ENCODE measurements at regions not wholly inside any gene's neighbourhood (a gene's known extent, or its start where the extent isn't known, plus 50 kb on each side); places are given as distances from the start of the nearest gene placed in this dataset.
"Not testable (repeated sequence)": the region's sequence is repeated elsewhere in the genome, so short reads cannot be mapped to it uniquely, and the experiment has no call there.

DNA sequence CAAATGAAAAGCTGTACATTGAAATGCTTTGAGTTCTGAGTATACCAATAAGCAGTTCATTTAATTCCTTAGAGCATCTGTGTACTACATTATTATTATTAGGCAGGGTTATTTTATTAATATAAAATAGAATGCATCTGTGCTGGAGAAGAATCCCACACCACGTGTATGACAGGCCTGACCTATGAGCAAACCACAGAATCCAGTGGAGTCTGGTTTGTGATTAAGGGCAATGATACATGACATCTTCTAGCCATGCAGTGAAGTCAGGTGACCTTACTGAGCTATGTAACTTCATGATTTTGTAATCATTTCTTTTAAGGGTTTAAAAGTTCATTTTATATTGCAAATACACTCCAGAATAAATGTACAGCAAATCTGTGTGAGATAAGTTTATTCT is 1165.0 kb upstream of the TENM3 start:
- Histone ChIP-seq H3K27me3 (ENCODE audit: control insufficient read depth, insufficient read depth) (no peaks in the 10 kb centered on the region), H3K9me3 (ENCODE audit: control insufficient read depth, low read length) (no peaks in the 10 kb centered on the region), H3K27ac (ENCODE audit: low read length) (no peak overlapping the region), H3K4me1 (ENCODE audit: control insufficient read depth, insufficient read depth, low read length) (no peaks in the 10 kb centered on the region), H3K4me3 (ENCODE audit: low read length) (no peak overlapping the region)
- 36% methylated on average over 1 of the region's 1 CpG for WGBS
- intact Hi-C loops (cut with DNase I): no loop called here
- ATAC-seq (no peak), DNase-seq (no peak)

DNA sequence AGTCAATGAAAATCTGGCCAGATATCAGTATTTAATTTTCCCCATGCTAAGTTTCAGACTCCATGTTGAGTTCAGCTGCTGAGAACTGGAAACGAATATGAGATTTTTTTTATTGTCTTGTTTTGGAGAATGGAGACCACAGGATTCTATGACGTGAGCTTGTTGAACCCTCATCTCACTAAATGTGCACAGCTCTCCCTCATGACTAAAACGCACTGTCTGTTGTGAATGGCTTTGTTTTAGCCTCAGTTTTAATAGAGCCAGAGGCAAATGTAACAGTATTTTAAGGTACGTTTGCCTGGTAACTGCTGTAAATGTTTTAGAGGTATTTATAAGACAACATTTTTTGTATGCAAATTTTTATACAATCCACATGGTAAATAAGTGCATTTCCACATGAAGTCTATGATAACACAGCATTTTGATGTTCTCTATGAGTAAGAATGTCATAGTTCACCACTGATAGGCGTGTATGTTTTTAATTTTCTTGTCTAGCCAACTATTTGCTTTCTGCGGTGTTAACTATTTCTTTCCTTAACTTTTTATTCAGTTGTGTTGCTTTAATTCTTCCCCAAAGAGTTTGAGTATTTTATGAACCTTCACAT is 1159.3 kb upstream of the TENM3 start:
- Histone ChIP-seq H3K27me3 (ENCODE audit: control insufficient read depth, insufficient read depth) (no peaks in the 10 kb centered on the region), H3K4me3 (ENCODE audit: low read length) (no peak overlapping the region), H3K4me1 (ENCODE audit: control insufficient read depth, insufficient read depth, low read length) (no peaks in the 10 kb centered on the region), H3K27ac (ENCODE audit: low read length) (no peak overlapping the region), H3K9me3 (ENCODE audit: control insufficient read depth, low read length) (no peaks in the 10 kb centered on the region)
- no peak for ATAC-seq
- intact Hi-C loops (cut with DNase I): no loop called here
- WGBS: 54% methylated on average over 6 of the region's 6 CpGs
- no peak for DNase-seq

DNA sequence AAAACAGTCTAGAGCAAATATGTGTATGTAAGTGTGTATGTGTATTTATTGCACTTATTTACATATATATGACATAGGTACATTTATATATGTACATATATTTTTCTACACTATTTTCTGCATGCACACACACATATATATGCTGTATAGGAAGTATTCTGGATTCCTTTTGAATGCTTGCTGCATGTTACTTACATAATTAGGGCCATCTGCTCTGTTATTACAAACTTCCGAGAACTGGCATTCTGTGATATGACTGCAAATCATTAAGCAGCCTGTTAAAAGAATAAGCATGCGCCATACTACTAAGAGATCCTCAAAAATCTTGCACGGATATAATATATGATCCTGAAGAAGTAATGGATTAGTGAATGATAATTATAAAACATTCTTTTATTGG is 1157.6 kb upstream of the TENM3 start:
- Histone ChIP-seq H3K4me3 (ENCODE audit: low read length) (no peak overlapping the region), H3K9me3 (ENCODE audit: control insufficient read depth, low read length) (no peaks in the 10 kb centered on the region), H3K4me1 (ENCODE audit: control insufficient read depth, insufficient read depth, low read length) (no peaks in the 10 kb centered on the region), H3K27me3 (ENCODE audit: control insufficient read depth, insufficient read depth) (no peaks in the 10 kb centered on the region), H3K27ac (ENCODE audit: low read length) (no peak overlapping the region)
- ATAC-seq: no peak
- intact Hi-C loops (cut with DNase I): no loop called here
- WGBS: 75% methylated on average over 3 of the region's 3 CpGs
- no peak for DNase-seq

DNA sequence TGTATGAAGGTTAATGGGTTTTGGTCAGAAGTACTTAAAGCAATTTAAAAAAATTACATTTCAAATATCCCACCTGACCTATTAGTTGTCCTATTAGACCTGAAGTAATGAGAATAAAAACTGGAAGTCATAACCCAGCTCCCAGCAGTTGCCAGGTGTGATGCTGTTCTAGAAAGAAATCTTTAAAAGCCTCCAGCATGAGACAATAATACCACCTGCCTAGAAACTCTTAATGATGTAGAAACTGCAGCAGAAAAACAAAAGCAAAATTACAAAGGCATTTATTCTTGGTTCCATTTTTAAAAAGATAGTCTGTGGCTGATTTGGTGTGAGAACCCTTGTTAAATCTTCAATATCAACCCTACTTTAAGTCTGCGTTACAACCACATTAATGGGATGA is 1137.7 kb upstream of the TENM3 start:
- intact Hi-C loops (cut with DNase I): no loop called here
- no peaks in the 10 kb centered on the region for H3K27me3 ChIP-seq (ENCODE audit: control insufficient read depth, insufficient read depth)
- H3K4me1 ChIP-seq (ENCODE audit: control insufficient read depth, insufficient read depth, low read length): no peaks in the 10 kb centered on the region
- no peaks in the 10 kb centered on the region for H3K9me3 ChIP-seq (ENCODE audit: control insufficient read depth, low read length)
- no peak overlapping the region for H3K27ac ChIP-seq (ENCODE audit: low read length)
- H3K4me3 ChIP-seq (ENCODE audit: low read length): no peak overlapping the region
- 93% methylated on average over 1 of the region's 1 CpG for WGBS
- ATAC-seq (no peak), DNase-seq (no peak)

DNA sequence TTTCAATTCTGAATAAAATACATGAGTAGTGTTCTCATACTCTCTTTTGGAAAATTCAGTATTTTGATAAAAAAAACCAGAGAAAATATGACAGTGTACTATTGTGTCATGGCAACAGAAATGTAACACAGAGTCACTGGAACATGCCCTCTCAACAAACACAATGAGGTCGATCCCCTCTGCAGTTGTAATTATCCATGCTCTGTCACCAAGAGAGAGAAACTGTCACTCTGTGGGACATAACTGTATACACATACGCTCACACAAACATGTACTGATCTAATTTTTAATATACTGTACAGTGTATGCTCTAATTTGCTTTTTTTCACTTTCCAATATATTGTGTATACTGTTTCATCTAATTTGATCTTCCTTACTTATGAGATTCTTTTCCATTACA is 1136.8 kb upstream of the TENM3 start:
- H3K4me3 ChIP-seq (ENCODE audit: low read length): no peak overlapping the region
- H3K9me3 ChIP-seq (ENCODE audit: control insufficient read depth, low read length): no peaks in the 10 kb centered on the region
- WGBS: 78% methylated on average over 2 of the region's 2 CpGs
- intact Hi-C loops (cut with DNase I): no loop called here
- no peaks in the 10 kb centered on the region for H3K4me1 ChIP-seq (ENCODE audit: control insufficient read depth, insufficient read depth, low read length)
- DNase-seq (no peak), ATAC-seq (no peak)
- H3K27me3 ChIP-seq (ENCODE audit: control insufficient read depth, insufficient read depth): no peaks in the 10 kb centered on the region
- H3K27ac ChIP-seq (ENCODE audit: low read length): no peak overlapping the region

DNA sequence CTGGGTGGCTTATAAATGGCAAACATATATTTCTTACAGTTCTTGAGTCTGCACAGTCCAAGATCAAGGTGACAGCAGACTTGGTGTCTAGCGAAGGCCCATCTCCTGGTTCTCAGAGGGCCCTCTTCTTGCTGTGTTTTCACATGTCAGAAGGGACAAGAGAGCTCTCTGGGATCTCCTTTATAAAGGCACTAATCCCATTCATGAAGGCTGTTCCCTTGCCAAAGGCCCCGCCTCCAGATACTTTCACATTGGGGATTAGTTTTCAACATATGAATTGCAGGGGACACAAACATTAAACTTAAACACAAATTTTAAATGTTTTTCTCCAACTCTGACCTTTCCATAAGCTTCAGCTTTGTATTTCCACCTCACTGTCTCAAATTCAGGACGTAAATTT is 1135.0 kb upstream of the TENM3 start:
- Histone ChIP-seq H3K9me3 (ENCODE audit: control insufficient read depth, low read length) (no peaks in the 10 kb centered on the region), H3K4me1 (ENCODE audit: control insufficient read depth, insufficient read depth, low read length) (no peaks in the 10 kb centered on the region), H3K27me3 (ENCODE audit: control insufficient read depth, insufficient read depth) (no peaks in the 10 kb centered on the region), H3K4me3 (ENCODE audit: low read length) (no peak overlapping the region), H3K27ac (ENCODE audit: low read length) (no peak overlapping the region)
- WGBS: 70% methylated on average over 3 of the region's 3 CpGs
- no peak for ATAC-seq
- intact Hi-C loops (cut with DNase I): no loop called here
- DNase-seq: no peak

DNA sequence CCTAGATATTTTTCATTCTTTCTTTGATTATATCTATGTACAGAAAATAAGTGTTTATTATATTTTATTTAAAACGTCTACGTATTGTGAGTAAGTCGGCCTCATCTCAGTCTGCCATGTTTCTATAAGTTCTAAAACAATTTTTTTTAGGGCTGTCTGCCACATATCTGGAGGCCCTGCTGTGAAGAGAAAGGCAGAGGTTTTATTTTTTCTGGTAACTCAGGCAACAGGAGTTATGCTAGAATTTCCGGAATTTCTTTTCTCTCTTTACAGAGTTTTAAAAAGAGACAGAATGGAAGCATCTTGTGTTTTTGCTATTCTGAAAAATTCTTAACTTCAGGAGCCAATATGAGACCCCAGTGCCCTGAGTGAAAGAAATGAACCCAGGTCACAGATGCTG is 1124.0 kb upstream of the TENM3 start:
- WGBS: 73% methylated on average over 4 of the region's 4 CpGs
- no peak overlapping the region for H3K27ac ChIP-seq (ENCODE audit: low read length)
- H3K9me3 ChIP-seq (ENCODE audit: control insufficient read depth, low read length): no peaks in the 10 kb centered on the region
- no peak for DNase-seq
- intact Hi-C loops (cut with DNase I): no loop called here
- H3K27me3 ChIP-seq (ENCODE audit: control insufficient read depth, insufficient read depth): no peaks in the 10 kb centered on the region
- no peaks in the 10 kb centered on the region for H3K4me1 ChIP-seq (ENCODE audit: control insufficient read depth, insufficient read depth, low read length)
- H3K4me3 ChIP-seq (ENCODE audit: low read length): no peak overlapping the region
- ATAC-seq: no peak

DNA sequence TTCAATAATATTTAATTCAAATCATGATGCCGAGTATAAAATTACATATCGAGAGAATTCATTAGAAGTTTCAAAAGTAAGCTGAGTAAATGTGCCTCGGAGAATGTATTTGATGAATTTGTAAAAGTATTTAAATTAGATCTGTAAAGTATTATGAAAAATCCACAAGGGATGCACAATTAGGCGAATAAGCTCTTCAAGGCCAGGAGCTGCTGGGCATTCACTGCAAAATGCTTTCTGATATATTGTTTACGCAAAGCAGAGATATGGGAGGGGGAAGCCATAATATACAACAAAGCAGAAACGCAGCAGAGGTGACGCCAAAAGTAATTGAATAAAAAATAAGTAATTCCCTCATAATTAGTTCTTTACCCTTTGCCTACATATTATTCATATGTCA is 1121.5 kb upstream of the TENM3 start:
- Histone ChIP-seq H3K4me3 (ENCODE audit: low read length) (no peak overlapping the region), H3K9me3 (ENCODE audit: control insufficient read depth, low read length) (no peaks in the 10 kb centered on the region), H3K27me3 (ENCODE audit: control insufficient read depth, insufficient read depth) (no peaks in the 10 kb centered on the region), H3K27ac (ENCODE audit: low read length) (no peak overlapping the region), H3K4me1 (ENCODE audit: control insufficient read depth, insufficient read depth, low read length) (no peaks in the 10 kb centered on the region)
- ATAC-seq (no peak), DNase-seq (no peak)
- 86% methylated on average over 7 of the region's 7 CpGs for WGBS
- intact Hi-C loops (cut with DNase I): no loop called here

DNA sequence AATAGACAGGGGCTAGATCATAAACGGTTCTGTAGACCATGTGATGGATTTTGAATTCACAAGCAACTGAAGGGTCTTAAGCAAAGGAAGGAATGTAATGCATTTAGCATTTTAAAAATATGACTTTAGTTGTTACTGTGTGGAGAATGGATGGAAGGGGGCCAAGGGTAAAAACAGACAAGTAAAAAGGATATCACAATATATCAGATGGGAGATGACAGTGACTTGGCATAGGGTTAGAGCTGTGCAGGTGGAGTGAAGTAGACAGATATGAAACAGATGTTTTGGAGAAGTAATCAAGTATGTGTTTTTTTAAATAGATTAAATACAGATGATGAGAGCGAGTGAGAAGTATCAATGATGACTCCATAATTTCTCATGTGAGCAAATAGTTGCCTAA is 1116.0 kb upstream of the TENM3 start:
- DNase-seq (no peak), ATAC-seq (no peak)
- H3K27me3 ChIP-seq (ENCODE audit: control insufficient read depth, insufficient read depth): no peaks in the 10 kb centered on the region
- WGBS: 70% methylated on average over 2 of the region's 2 CpGs
- H3K9me3 ChIP-seq (ENCODE audit: control insufficient read depth, low read length): no peaks in the 10 kb centered on the region
- intact Hi-C loops (cut with DNase I): no loop called here
- H3K4me1 ChIP-seq (ENCODE audit: control insufficient read depth, insufficient read depth, low read length): no peaks in the 10 kb centered on the region
- H3K4me3 ChIP-seq (ENCODE audit: low read length): no peak overlapping the region
- H3K27ac ChIP-seq (ENCODE audit: low read length): no peak overlapping the region

DNA sequence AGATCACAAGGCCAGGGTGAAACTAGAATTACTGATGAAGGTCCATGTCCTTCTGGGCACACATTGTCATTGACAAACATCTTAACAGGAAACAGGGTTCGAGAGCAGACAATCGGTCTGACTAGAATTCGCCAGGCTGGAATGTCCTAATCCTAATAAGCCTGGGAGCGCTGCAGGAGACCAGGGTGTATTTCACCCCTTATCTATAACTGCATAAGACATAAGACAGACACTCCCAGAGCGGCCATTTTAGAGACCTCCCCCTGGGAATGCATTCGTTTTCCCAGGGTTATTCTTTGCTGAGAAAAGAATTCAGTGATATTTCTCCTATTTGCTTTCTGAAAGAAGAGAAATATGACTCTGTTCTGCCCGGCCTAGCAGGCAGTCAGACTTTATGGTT is 1112.9 kb upstream of the TENM3 start:
- H3K27me3 ChIP-seq (ENCODE audit: control insufficient read depth, insufficient read depth); intact Hi-C loops (cut with DNase I); H3K9me3 ChIP-seq (ENCODE audit: control insufficient read depth, low read length); H3K4me1 ChIP-seq (ENCODE audit: control insufficient read depth, insufficient read depth, low read length); DNase-seq; H3K4me3 ChIP-seq (ENCODE audit: low read length); ATAC-seq; H3K27ac ChIP-seq (ENCODE audit: low read length): not testable (repeated sequence)
- WGBS: 83% methylated on average over 6 of the region's 7 CpGs

DNA sequence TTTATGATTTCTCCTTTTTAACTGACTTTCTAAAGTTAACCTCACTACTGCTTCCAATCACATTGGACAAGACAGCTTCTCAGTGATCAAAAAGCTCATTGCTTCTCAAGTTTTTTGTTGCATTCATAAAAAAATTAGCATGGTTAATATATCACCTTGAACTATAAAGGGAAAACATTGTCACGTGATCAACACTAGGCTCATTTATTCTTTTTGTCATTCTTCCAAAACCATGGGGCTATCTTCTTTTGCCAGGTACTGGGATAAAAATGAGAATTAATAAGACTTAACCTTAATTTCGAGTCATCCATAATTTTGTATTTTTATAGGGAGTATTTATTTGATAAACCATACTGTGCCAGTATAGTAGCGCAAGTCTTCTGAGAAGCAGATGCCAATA is 1105.9 kb upstream of the TENM3 start:
- Histone ChIP-seq H3K4me3 (ENCODE audit: low read length) (no peak overlapping the region), H3K9me3 (ENCODE audit: control insufficient read depth, low read length) (no peaks in the 10 kb centered on the region), H3K27ac (ENCODE audit: low read length) (no peak overlapping the region), H3K27me3 (ENCODE audit: control insufficient read depth, insufficient read depth) (no peaks in the 10 kb centered on the region), H3K4me1 (ENCODE audit: control insufficient read depth, insufficient read depth, low read length) (no peaks in the 10 kb centered on the region)
- intact Hi-C loops (cut with DNase I): no loop called here
- ATAC-seq (no peak), DNase-seq (no peak)
- 85% methylated on average over 3 of the region's 3 CpGs for WGBS

DNA sequence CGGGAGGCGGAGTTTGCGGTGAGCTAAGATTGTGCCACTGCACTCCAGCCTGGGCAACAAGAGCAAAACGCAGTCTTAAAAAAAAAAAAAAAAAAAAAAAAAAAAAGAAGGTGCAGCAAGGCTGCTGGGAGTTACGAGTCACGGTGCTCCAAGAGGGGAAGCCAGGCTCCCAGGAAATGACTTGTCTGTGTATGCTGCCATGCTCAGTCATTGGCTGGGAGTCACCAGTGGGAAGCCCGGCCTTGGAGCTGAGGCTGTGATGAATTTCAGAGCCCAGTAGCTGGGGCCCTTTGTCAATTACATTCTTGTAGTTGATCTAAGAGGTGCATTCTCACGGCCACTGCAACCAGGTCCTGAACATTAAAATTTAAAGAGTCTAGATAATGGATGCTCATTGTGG is 1105.1 kb upstream of the TENM3 start:
- DNase-seq (no peak), ATAC-seq (no peak)
- intact Hi-C loops (cut with DNase I): no loop called here
- Histone ChIP-seq H3K4me1 (ENCODE audit: control insufficient read depth, insufficient read depth, low read length) (no peaks in the 10 kb centered on the region), H3K27ac (ENCODE audit: low read length) (no peak overlapping the region), H3K9me3 (ENCODE audit: control insufficient read depth, low read length) (no peaks in the 10 kb centered on the region), H3K27me3 (ENCODE audit: control insufficient read depth, insufficient read depth) (no peaks in the 10 kb centered on the region), H3K4me3 (ENCODE audit: low read length) (no peak overlapping the region)
- WGBS: 90% methylated on average over 8 of the region's 8 CpGs
